ENCODE measurements at regions not wholly inside any gene's neighbourhood (a gene's known extent, or its start where the extent isn't known, plus 50 kb on each side); places are given as distances from the start of the nearest gene placed in this dataset.

DNA sequence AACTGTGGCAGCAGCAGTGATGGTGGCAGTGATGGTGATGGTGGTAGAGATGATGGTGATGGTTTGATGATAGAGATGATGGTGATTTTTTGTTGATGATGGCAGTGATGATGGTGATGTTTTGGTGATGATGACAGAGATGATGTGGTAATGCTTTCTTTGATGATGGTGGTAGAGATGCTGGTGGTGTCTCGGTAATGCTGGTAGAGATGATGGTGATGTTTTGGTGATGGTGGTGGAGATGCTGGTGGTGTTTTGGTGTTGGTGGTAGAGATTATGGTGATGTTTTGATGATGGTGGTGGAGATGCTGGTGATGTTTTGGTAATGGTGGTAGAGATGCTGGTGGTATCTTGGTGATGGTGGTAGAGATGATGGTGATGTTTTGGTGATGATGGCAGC lies 131.6 kb downstream of the NAV1 start:
- no peak overlapping the region for H3K4me3 ChIP-seq (ENCODE audit: low read depth, low read length)
- no peak overlapping the region for H3K4me2 ChIP-seq (ENCODE audit: low read length)
- peaks cover 23% of the 10 kb centered on the region for H3K79me2 ChIP-seq
- no peaks in the 10 kb centered on the region for H3K27me3 ChIP-seq (ENCODE audit: control insufficient read depth, insufficient read depth, low read length)
- no peak overlapping the region for H3K9ac ChIP-seq
- H3K27ac ChIP-seq = no peak overlapping the region
- no peaks in the 10 kb centered on the region for H3K4me1 ChIP-seq
- H2AFZ ChIP-seq = no peak overlapping the region
- no peak for TF ChIP-seq CTCF (IDR thresholded peaks at IDR 0.05)
- no peaks in the 10 kb centered on the region for H3K36me3 ChIP-seq (ENCODE audit: control insufficient read depth, insufficient read depth, low read length)
- H3K9me3 ChIP-seq (ENCODE audit: control insufficient read depth, low read length) = no peaks in the 10 kb centered on the region

GRCh38 chr1:201672685-201673084 lies 133.8 kb downstream of the NAV1 start:
- H3K27me3 ChIP-seq (ENCODE audit: control insufficient read depth, insufficient read depth, low read length) = no peaks in the 10 kb centered on the region
- H3K9me3 ChIP-seq (ENCODE audit: control insufficient read depth, low read length) = no peaks in the 10 kb centered on the region
- no peak overlapping the region for H3K9ac ChIP-seq
- H3K4me1 ChIP-seq = peaks cover 4% of the 10 kb centered on the region
- no peak for TF ChIP-seq CTCF (IDR thresholded peaks at IDR 0.05)
- no peak overlapping the region for H3K27ac ChIP-seq
- peaks cover 9% of the 10 kb centered on the region for H3K79me2 ChIP-seq
- no peak overlapping the region for H3K4me2 ChIP-seq (ENCODE audit: low read length)
- H2AFZ ChIP-seq = no peak overlapping the region
- H3K36me3 ChIP-seq (ENCODE audit: control insufficient read depth, insufficient read depth, low read length) = no peaks in the 10 kb centered on the region
- no peak overlapping the region for H3K4me3 ChIP-seq (ENCODE audit: low read depth, low read length)

DNA sequence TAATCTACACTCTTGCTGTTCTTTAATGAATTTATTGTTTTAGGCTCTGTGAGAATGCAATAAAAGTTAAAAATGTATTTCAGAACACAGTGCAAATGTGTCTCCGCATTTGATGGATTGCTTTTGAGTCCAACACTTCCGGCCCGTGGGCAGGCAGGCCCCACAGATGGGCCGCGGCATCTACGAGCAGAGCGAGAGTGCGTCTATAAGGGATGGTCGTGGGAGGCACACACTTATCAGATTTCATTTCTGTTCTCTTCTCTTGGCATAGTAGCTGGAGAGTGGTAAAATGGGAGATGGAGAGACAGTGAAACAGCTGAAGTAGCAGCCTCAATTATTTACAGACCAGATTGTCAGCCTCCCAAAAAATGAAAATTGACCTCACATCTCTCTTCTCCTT lies 134.2 kb downstream of the NAV1 start:
- H3K4me1 ChIP-seq = peaks cover 4% of the 10 kb centered on the region
- no peak overlapping the region for H3K4me2 ChIP-seq (ENCODE audit: low read length)
- no peak overlapping the region for H2AFZ ChIP-seq
- H3K79me2 ChIP-seq = peaks cover 9% of the 10 kb centered on the region
- no peak overlapping the region for H3K9ac ChIP-seq
- no peak overlapping the region for H3K4me3 ChIP-seq (ENCODE audit: low read depth, low read length)
- no peak overlapping the region for H3K27ac ChIP-seq
- no peak for TF ChIP-seq CTCF (IDR thresholded peaks at IDR 0.05)
- H3K36me3 ChIP-seq (ENCODE audit: control insufficient read depth, insufficient read depth, low read length) = no peaks in the 10 kb centered on the region
- no peaks in the 10 kb centered on the region for H3K9me3 ChIP-seq (ENCODE audit: control insufficient read depth, low read length)
- no peaks in the 10 kb centered on the region for H3K27me3 ChIP-seq (ENCODE audit: control insufficient read depth, insufficient read depth, low read length)

DNA sequence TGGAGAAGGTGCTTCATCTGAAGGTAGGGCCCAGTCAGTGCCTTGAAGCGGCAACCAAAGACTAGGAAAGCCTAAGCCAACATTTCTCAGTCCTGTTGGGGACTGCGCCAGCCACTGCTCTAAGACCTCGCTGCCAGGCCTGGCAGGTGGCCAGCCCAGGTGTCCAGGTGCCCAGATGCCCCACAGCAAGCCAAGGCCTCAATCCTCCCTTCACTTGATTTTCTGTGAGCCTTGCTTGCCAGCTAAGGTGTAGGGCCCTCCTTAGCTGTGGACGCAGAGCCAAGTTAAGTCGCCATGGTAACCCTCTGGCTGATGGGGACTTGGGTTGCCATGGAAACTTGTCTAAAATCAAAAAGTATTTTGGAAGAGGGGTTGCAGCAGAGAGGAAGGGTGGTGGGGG lies 135.0 kb downstream of the NAV1 start:
- H3K4me2 ChIP-seq (ENCODE audit: low read length) = no peak overlapping the region
- no peak for TF ChIP-seq CTCF (IDR thresholded peaks at IDR 0.05)
- no peak overlapping the region for H2AFZ ChIP-seq
- no peaks in the 10 kb centered on the region for H3K9me3 ChIP-seq (ENCODE audit: control insufficient read depth, low read length)
- no peaks in the 10 kb centered on the region for H3K36me3 ChIP-seq (ENCODE audit: control insufficient read depth, insufficient read depth, low read length)
- H3K79me2 ChIP-seq = peaks cover 5% of the 10 kb centered on the region
- no peak overlapping the region for H3K9ac ChIP-seq
- no peaks in the 10 kb centered on the region for H3K27me3 ChIP-seq (ENCODE audit: control insufficient read depth, insufficient read depth, low read length)
- H3K4me1 ChIP-seq = peaks cover 4% of the 10 kb centered on the region
- H3K27ac ChIP-seq = no peak overlapping the region
- H3K4me3 ChIP-seq (ENCODE audit: low read depth, low read length) = no peak overlapping the region

- no peak overlapping the region for H2AFZ ChIP-seq
- H3K79me2 ChIP-seq = peaks cover 5% of the 10 kb centered on the region
- no peak overlapping the region for H3K4me2 ChIP-seq (ENCODE audit: low read length)
- no peak overlapping the region for H3K4me3 ChIP-seq (ENCODE audit: low read depth, low read length)
- H3K36me3 ChIP-seq (ENCODE audit: control insufficient read depth, insufficient read depth, low read length) = no peaks in the 10 kb centered on the region
- H3K4me1 ChIP-seq = peaks cover 4% of the 10 kb centered on the region
- H3K27me3 ChIP-seq (ENCODE audit: control insufficient read depth, insufficient read depth, low read length) = no peaks in the 10 kb centered on the region
- no peak overlapping the region for H3K9ac ChIP-seq
- no peak overlapping the region for H3K27ac ChIP-seq
- no peaks in the 10 kb centered on the region for H3K9me3 ChIP-seq (ENCODE audit: control insufficient read depth, low read length)
- no peak for TF ChIP-seq CTCF (IDR thresholded peaks at IDR 0.05)
These were observed 136.2 kb downstream of the NAV1 start for GRCh38 chr1:201675143-201675542.
